HK-2 (cell line): ENCODE measurements at regions not wholly inside any gene's neighbourhood (a gene's known extent, or its start where the extent isn't known, plus 50 kb on each side); places are given as distances from the start of the nearest gene placed in this dataset.
"Not testable (repeated sequence)": the region's sequence is repeated elsewhere in the genome, so short reads cannot be mapped to it uniquely, and the experiment has no call there.

Source experiments
- DNase-seq: peaks from one replicate; pipeline ENCODE4 v3.0.0-alpha.2; 2018; ENCODE audit not compliant: unreplicated experiment

DNA sequence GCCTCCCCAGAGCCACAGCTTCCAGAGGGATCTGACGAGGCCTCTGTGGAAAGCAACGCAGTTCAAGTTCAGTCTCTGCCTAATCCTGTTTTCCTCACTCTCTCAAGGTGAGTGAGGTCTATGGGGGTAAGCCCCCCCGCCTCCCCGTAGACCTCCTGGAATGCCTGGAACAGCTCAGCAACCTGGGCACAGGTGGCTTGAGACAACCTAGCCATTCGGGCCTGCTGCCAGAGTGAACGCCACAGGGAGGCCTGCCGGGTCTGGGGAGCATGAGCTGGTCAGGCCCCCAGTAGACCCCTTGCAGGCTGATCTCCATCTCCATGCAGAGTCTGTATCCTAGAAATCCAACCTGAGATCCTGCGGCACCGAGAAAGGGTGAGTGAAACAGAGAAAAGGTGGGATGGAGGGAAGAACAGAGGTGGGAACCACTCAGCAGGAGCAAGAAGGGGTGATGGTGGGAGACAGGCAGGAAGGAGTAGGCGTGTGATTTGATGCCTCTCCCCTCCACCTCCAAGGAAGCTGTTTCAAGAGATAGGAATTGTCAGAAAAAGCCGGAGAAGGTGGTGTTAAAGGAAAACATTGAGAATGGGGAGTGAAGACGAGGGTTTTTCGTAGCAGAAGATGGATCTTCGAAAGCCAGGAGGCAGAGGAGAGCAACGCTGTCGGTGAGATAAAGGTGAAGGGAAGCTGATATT lies 123.1 kb upstream of the PRMT8 start:
- no peak for DNase-seq

DNA sequence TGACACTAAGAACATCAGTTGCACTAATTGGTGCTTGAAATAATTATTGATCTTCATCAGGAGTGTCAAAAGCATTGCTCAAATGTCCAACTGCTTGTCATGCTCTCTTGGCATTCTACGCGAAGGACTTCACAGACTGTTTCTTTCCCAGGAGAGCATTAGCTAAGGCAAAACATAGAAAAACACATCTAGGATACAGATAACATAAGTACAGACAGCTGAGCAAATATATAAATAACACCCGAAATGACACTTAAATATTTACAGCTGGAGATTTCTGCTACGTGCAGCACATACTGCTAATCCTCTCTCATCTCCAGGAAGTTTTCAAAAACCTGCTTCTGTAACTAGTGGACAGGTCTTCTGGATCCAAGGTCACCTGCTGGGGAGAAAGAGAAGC lies 120.0 kb upstream of the PRMT8 start:
- DNase-seq: no peak

DNA sequence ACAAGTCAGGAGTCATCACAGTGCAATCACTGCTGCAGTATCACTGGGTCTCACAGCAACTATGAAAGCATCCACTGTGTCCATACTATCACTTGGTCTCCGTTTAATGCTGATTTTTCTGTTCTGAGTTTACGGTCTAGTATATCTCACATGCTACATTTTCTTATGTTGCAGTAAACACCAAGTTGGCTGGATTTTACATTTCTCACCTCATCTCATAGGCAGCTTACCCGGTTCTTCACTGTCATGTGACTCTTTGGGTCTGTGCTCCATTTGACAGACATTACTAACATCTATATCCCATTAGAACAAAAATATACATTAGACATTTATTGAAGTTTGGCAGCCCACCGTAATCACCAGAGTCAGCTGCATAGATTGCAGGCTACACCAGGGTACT lies 115.7 kb upstream of the PRMT8 start:
- no peak for DNase-seq

DNA sequence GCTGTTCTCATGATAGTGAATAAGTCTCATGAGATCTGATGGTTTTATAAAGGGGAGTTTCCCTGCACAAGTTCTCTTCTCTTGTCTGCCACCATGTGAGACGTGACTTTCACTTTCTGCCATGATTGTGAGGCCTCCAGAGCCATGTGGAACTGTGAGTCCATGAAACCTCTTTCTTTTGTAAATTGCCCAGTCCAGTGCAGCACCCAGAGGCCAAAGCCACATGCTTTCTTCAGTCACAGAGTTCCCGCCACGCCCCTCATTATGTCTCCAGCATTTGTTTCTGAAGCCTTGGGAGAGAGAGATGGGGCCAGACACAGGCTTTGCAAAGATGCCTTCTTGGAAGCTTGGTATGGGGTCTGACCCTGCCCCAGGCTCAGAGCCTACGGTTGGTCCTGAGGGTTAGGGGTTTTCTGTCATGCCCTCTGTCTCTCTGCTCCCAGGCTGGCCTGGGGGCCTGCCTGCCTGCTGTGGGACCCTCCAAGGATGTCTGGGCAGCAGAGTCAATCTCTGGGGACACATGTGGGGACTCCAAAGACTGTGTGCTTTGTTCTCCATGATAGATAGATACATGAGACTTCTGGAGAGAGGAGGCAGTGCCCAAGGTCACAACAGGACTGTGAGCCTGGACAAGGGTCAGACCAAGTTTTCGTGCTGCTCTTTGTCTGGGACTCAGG lies 114.1 kb upstream of the PRMT8 start:
- DNase-seq: no peak

DNA sequence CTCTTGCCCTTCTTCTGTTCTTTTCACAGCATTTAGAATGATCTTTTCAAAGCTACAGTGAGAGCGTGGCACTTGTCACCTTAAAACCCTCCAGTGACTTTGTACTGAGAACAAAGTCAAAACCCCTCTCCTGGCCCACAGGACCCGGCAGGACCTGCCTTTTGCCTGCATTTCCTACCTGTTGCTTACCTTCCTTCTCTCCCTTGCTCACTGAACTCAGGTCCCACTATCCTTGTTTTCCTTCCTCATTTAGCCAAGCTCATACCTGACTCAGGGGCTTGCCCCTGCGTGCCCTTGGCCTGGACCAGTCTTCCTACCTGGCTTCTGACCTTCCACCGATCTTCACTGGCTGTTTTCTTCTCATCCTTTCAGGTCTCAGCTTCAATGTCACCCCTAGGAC lies 112.3 kb upstream of the PRMT8 start:
- DNase-seq: no peak

DNA sequence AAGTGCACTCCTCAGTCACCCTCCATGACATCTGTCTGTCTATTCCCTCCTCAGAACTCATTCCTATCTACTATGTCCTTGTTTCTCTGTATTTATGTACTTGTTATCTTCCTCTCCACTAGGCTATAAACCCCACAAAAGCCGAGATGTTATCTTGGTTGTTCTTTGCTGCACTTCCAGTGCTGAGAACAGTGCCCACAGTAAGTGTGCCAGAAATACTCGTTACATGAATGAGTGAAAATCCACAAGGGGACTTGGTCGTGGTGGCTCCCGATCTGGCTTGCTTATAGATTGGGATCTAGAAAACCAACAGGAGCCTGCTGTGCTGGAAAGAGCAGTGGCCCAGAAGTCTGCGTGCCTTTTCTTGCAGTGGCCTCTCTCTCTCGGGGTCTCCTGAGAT lies 111.9 kb upstream of the PRMT8 start:
- DNase-seq: no peak

DNA sequence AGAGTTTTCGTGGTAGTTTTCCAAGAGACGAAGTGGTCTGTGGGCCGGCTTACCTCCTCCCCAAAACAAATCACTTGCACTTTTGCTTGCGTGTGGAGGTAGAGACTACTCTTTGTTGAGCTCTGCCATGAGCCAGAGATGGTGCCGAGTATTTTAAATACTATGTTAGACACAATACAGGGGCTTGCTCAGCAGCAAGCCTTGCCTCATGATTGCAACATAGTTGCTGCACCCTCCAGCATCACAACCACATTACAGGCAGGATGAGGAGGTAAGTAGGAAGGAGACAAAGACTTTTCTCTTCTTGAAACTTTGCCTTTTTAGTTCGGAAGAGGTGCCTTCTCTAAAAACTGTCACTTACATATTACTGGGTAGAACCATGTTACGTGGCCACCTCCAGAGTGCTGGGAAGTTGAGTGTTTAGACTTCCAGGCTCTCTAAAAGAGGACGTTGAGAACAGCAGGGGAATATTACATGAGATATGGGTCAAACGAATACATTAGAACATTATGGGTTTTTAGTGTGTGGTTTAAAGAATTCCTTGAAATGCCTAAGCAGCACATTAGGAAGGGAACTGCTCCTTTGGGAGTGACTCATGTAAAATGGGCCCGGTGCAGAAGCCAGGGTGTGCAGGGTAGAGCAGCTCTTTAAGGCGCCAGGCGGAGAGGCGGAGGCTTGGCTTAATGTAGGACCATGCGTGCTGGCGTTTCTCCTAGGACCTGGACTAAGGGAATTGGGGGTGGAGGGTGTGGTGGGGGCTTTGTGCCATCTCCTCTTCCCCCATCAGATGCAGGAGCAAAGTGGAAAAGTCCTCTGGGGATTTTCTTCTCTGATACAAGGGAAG lies 110.6 kb upstream of the PRMT8 start:
- no peak for DNase-seq

DNA sequence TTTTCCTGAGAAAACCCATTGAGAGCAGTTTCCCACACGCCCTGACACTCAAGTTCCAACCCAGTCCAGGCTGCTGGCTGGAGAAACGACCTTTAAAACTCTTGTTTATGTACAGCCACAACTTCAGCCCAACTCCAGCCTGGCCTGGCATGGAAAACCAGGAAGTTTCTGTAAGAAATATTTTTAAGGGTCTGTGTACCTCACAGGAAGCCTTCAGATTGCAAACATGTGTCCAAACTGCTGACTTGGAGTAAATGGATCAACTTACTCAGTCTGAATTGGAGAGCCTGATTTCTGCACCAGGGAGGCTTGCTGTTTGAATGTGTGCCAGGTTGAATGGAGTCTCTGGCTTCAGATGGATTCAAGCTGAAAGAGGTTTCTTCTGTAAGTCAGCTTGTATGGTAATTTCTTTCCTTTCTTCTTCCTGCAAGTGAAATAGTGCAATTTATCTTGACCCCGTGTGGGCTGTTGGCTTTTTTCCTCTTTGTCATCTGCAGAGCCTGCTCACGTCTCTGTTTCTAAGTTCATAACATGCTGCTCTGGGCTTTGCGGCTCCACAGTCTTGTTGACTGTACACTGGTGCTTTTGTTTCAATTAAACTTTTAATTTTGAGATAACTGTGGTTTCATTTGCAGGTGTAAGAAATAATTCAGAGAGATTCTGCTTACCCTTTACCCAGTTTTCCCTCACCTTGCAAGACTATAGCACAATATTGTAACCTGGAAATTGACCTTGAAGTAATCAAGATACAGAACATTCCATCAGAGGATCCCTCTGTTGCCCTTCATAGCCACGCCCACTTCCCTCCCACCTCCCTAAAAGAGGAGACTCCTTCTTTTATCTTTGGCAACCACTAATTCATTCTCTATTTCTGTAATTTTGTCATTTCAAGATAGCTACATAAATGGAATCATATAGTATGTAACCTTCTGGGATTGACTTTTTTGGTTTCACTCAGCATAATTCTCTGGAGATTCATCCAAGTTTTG lies 109.7 kb upstream of the PRMT8 start:
- DNase-seq: no peak

DNA sequence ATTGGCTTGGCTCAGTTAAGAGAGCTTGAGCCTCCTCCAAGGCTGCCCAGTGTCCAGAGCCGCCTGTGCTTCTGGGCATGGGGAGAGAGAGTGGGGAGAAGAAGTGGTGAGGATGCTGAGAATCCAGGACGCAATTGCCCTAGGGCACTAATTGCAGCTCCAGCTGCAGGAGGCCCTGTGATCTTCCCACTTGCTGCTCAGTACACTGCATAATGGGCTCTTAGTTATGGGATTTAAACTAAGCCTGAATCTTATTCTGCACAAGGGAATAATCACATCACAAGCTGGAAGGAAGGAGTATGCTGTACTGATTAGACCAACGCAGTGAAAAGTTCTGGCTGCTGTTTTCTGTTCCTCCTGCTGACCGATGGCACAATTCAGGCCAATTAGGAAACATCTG lies 101.0 kb upstream of the PRMT8 start:
- no peak for DNase-seq

DNA sequence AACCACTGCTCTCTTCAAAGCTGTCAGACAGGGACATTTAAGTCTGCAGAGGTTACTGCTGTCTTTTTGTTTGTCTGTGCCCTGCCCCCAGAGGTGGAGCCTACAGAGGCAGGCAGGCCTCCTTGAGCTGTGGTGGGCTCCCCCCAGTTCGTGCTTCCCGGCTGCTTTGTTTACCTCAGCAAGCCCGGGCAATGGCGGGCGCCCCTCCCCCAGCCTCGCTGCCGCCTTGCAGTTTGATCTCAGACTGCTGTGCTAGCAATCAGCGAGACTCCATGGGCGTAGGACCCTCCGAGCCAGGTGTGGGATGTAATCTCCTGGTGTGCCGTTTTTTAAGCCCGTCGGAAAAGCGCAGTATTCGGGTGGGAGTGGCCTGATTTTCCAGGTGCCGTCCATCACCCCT lies 93.4 kb upstream of the PRMT8 start:
- DNase-seq: not testable (repeated sequence)

DNA sequence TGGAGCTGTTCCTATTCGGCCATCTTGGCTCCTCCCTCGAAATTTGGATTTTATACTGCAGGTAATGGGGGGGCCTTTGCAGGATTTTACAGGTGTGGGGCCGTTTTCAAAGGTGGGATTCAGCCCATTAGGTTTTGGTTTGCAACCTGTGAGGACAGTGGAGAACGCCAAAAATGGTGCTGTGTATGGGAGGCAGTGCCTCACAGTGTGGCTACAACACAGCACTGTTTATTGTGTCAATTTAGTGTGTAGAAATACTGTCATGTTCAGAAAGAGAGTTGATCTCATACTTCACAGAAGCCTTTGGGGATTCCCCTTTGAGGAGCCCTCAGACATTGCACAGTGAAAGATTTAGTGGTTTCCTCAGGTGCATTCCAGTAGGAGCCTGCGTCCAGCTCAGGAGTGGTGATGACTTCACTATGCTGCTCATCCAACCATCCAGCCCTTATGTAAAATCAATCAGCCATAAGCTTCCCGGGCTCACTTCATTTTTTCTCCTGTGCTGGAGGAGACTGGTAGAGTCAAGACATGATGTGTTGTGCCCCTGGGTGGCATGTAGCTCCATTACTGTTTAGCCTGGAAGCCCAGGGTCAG lies 92.7 kb upstream of the PRMT8 start:
- peak; percentile 69 for DNase-seq

DNA sequence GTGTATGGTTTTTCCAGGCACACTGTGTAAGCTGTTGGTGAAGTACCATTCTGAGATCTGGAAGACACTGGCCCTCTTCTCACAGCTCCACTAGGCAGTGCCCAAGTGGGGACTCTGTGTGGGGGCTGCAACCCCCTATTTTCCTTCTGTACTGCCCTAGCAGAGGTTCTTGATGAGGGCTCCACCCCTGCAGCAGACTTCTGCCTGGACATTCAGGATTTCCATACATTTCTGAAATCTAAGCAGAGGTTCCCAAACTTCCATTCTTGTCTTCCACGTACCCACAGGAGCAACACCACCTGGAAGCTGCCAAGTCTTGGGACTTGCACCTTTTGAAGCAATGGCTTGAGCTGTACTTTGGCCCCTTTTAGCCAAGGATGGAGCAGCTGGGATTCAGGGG lies 85.2 kb upstream of the PRMT8 start:
- no peak for DNase-seq

DNA sequence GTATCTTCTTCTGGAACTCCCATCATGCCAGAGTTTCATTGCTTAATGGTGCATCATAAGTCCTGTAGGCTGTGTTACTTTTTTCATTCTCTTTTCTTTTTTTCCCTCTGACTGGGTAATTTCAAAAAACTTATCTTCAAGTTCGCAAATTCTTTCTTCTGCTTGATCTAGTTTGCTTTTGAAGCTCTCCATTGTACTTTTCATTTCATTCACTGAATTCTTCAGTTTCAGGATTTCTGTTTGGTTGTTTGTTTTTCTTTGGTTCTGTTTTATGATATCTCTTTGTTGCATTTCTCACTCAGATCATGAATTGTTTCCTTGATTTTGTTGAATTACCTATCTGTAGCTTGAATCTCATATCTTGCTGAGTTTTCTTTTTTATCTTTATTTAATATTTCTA lies 83.3 kb upstream of the PRMT8 start:
- DNase-seq: no peak

DNA sequence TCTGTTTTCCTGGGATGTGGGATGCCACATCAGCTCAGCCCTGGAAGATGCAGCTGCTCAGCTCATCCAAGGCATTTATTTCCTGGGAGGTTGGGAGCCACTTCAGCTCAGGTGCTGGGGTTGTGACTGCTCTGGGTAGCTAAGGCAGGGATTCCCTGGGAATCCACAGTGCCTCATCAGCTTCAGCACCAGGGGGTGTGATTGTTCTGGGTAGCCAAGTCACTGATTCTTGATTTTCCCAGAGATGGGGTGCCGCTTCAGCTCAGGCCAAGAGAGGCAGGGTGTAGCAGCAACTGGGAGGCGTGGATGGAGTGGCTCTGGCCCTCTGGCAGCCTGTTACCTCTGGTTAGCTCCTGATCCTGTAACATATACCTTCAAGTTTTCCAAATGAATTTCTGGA lies 81.3 kb upstream of the PRMT8 start:
- no peak for DNase-seq

DNA sequence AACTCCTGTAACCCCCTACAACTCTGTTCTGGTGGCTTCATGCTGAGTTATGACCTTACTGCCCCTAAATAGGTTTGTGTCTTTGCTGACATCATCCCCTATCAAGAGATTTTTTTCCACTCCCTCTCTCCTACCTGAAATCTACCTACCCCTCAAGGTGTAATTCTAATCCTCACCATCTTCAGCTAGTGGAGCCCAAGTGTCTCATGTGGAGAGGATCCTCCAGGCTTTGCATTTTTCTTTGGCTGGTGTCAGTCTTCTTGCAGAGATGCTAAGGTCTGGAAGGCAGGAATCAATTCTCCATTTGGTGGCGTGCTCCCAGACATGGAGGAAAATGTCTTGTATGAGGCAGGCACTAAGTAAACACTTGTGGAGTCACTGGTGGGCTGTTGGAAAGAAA lies 74.8 kb upstream of the PRMT8 start:
- no peak for DNase-seq

DNA sequence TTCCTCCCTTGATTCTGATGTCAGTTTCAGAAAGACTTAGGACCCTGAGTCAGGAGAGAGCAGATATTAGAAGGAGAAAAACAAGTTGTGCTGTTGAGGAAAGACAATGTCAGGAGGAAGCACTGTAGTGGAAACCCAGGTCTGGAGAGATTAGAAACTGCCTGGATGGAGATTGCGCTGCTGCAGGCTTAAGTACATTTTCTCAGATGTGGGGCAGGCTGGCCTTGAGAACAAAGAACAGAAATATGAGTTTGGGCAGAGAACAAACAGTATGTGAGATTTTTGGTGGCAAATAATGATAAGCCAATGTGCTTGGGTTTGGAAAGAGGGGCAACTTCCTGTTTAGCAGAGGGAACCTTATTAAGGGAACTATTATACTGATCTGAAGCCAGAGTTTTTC lies 74.3 kb upstream of the PRMT8 start:
- DNase-seq: no peak

DNA sequence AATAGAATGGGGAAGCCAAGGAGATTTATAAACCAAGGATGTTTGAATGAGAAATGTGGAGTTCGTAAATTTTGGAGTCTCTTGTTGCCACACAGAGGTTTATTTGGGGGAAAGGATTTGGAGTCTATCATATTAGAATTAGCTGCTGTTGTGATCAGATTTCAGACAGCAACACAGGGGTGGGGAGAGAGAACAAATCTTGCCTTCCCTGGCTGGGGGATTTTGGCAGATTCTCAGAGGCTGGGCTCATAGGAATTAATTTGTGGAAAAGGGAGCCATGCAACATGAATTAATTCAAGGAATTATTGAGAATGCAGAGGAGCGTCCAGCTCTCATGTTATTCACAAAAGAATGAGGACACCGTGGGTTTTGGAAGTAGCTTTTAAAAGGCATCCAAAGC lies 73.9 kb upstream of the PRMT8 start:
- no peak for DNase-seq

DNA sequence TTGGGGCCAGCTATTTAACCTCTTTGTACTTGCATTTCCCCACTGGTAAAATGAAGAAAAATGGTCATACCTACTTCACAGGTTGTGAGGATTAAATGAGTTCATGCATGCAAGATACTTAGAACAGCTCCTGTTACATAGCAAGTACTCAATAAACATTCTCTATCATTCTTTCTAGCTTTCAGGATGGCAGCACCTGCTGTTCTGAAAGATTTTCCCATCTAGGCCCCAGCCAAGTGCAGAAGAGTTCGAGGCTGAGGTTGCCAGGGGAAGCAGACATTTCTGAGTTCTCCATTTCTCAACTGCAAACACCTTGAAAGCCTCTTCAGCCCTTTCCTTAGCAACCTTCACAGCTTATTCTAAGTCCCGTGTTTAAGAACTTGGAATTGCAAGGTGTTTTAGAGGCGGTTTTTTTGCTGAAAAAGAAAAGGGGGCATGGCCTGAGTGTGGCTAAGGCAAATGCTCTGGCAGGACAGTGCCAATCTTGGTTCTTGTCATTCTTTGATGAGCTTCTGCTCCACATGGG lies 73.0 kb upstream of the PRMT8 start:
- DNase-seq: no peak

DNA sequence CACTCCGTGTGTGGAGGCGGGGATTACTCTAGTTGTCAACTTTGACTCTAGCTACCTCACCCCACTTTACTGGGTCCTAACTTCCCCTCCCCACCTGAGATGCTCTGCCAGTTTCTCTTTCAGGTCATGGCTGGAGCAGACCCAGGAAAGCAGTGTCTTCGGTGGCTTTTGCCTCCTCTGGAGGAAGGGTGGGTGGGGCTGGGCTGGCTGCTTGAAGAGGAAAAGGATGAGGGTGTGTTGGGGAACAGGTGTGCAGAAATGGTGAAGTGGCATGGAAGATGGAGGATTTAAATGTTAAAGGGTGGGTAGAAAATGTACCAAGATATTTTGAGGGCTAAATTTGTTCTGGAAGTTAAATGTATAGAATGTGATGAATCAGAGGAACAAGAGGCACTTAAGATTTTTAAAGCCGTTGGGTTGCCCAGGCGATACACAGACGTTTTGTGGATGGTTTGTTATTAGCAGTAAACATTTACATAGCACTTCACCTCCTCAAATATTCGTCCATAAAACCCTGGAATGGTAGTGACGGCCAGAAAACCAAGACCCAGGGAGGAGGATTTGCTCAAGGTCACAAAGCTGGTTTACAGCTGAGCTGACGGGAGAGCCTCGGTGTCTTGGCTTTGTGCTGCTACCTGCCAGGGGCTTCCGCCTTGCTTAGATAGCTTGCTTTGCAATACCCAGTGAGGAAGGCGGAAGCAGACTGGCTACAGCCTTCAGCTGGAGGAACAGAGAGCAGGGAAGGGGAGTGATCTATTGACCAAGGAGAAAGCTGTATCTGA lies 72.2 kb upstream of the PRMT8 start:
- no peak for DNase-seq

DNA sequence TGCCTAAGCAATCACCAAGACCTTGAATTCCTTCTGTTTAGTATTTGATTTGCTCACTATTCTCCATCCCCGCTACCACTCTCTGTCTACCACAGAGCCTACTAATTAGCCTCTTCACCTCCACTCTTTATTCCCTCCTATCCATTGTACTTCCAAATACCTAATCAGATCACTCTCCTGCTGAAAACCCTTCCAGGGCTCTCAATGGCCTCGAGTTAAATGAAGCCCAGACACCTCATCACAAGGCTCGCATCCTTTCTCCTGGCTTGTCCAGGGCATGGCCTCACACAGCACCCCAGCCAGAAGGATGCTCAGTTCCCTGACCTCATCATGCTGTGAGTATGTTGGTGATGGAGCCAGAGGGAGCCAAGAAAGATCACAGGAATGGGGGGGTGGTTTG lies 71.4 kb upstream of the PRMT8 start:
- DNase-seq: no peak
